SK-N-SH (cell line): ENCODE measurements at regions not wholly inside any gene's neighbourhood (a gene's known extent, or its start where the extent isn't known, plus 50 kb on each side); places are given as distances from the start of the nearest gene placed in this dataset.
A peak's percentile ranks its signal among the peaks of the same experiment; 100 is the strongest.

Experiments
- CTCF ChIA-PET: fragments of 300-600, 350-600 bp; formaldehyde crosslinking; extraction: SDS; loops from one replicate; lab custom pipeline; 2021; lab: Yijun Ruan, JAX
- POLR2A ChIA-PET: fragments of 350-600 bp; sonication (Branson Sonifier 250); formaldehyde crosslinking; extraction: SDS; loops from one replicate; lab custom pipeline; 2020; ENCODE audit warnings: antibody characterized with exemption, inconsistent platforms; lab: Yijun Ruan, JAX
- DNase-seq: peaks from one replicate; pipeline ENCODE4 v3.0.0; 2012
- H2AFZ ChIP-seq: fragments of 200-600 bp; sonication (generic); 2 replicates; pipeline ENCODE4 v1.8.1; 2016; ENCODE audit warnings: antibody characterized with exemption, mild to moderate bottlenecking, low read depth
- H3F3A ChIP-seq: fragments of 200-600 bp; sonication (generic); replicated peaks from 2 replicates; pipeline ENCODE3; 2016; ENCODE audit warnings: antibody characterized with exemption, mild to moderate bottlenecking; ENCODE audit not compliant: insufficient read depth
- H3K27ac ChIP-seq, 2 experiments: fragments of 200-500 bp in 1 of 2; fragments of 200-600 bp in 1 of 2; sonication (Bioruptor generic) in 1 of 2; sonication (generic), shearing (Covaris generic) in 1 of 2; 2 replicates each; pipeline versions ENCODE4 v1.5.1 to v1.6.1; 2014 to 2016; ENCODE audit warnings: low read depth in 2 of 2, inconsistent platforms in 1 of 2, low read length in 1 of 2, mild to moderate bottlenecking in 1 of 2, mixed read lengths in 1 of 2
- H3K27me3 ChIP-seq: fragments of 200-600 bp; sonication (generic), shearing (Covaris generic); 2 replicates; pipeline ENCODE4 v1.6.1; 2016; ENCODE audit warnings: mixed run types; ENCODE audit not compliant: insufficient read depth
- H3K36me3 ChIP-seq, 2 experiments: fragments of 200-500 bp in 1 of 2; fragments of 200-600 bp in 1 of 2; sonication (Bioruptor generic) in 1 of 2; sonication (generic) in 1 of 2; replicated peaks in 1 of 2; 2 replicates each; pipeline versions ENCODE3 to v1.5.1; 2014 to 2016; ENCODE audit warnings: low read length in 1 of 2, mild to moderate bottlenecking in 1 of 2; ENCODE audit not compliant: insufficient read depth in 2 of 2, control insufficient read depth in 1 of 2
- H3K4me1 ChIP-seq, 2 experiments: fragments of 200-500 bp in 1 of 2; fragments of 200-600 bp in 1 of 2; sonication (Bioruptor generic) in 1 of 2; sonication (generic), shearing (Covaris generic) in 1 of 2; 2 replicates each; pipeline versions ENCODE4 v1.5.1 to v1.6.1; 2014 to 2016; ENCODE audit warnings: low read depth in 1 of 2, low read length in 1 of 2, mixed run types in 1 of 2; ENCODE audit not compliant: insufficient read depth in 2 of 2, control insufficient read depth in 1 of 2
- H3K4me2 ChIP-seq: fragments of 200-600 bp; sonication (generic), shearing (Covaris generic); 2 replicates; pipeline ENCODE4 v1.6.1; 2017; ENCODE audit warnings: mixed run types
- H3K4me3 ChIP-seq, 2 experiments: fragments of 200-500 bp in 1 of 2; fragments of 200-600 bp in 1 of 2; sonication (Bioruptor generic) in 1 of 2; sonication (generic), shearing (Covaris generic) in 1 of 2; 2 replicates each; pipeline versions ENCODE4 v1.5.1 to v1.8.1; 2014 to 2016; ENCODE audit warnings: low read depth in 2 of 2, inconsistent platforms in 1 of 2, low read length in 1 of 2, mild to moderate bottlenecking in 1 of 2, mixed read lengths in 1 of 2, moderate library complexity in 1 of 2
- H3K79me2 ChIP-seq: fragments of 200-600 bp; sonication (generic); 2 replicates; pipeline ENCODE4 v1.8.1; 2017; ENCODE audit warnings: mild to moderate bottlenecking; ENCODE audit not compliant: insufficient read depth
- H3K9ac ChIP-seq: fragments of 200-600 bp; sonication (generic); 2 replicates; pipeline ENCODE4 v1.6.1; 2017; ENCODE audit warnings: mixed run types
- H3K9me2 ChIP-seq: fragments of 200-600 bp; sonication (generic); 2 replicates; pipeline ENCODE4 v1.6.1; 2017; ENCODE audit warnings: mixed run types
- H3K9me3 ChIP-seq: fragments of 200-600 bp; sonication (generic); 2 replicates; pipeline ENCODE4 v1.6.1; 2017; ENCODE audit warnings: mixed run types, mild to moderate bottlenecking, moderate library complexity
- H4K20me1 ChIP-seq: fragments of 200-600 bp; sonication (generic); 2 replicates; pipeline ENCODE4 v1.6.1; 2017; ENCODE audit warnings: mild to moderate bottlenecking, mixed run types; ENCODE audit not compliant: insufficient read depth
- FOSL2 ChIP-seq: IDR thresholded peaks from 2 replicates; pipeline ENCODE4 v1.4.0; 2012; ENCODE audit warnings: low read depth, mild to moderate bottlenecking, moderate library complexity, borderline replicate concordance
- FOXM1 ChIP-seq: IDR thresholded peaks from 2 replicates; pipeline ENCODE4 v1.4.0; 2012; ENCODE audit warnings: low read depth, mild to moderate bottlenecking
- GABPA ChIP-seq: IDR thresholded peaks from 2 replicates; pipeline ENCODE4 v1.4.0; 2012; ENCODE audit warnings: low read depth, mild to moderate bottlenecking
- NRF1 ChIP-seq: IDR thresholded peaks from 2 replicates; pipeline ENCODE4 v1.6.1; 2012; ENCODE audit warnings: low read depth, mild to moderate bottlenecking, low read length
- RAD21 ChIP-seq: IDR thresholded peaks from 2 replicates; pipeline ENCODE4 v1.6.1; 2012; ENCODE audit warnings: mild to moderate bottlenecking, low read length
- SIN3A ChIP-seq: IDR thresholded peaks from 2 replicates; pipeline ENCODE4 v1.6.1; 2012; ENCODE audit warnings: low read depth, mild to moderate bottlenecking, low read length, moderate library complexity, borderline replicate concordance
- TAF1 ChIP-seq: IDR thresholded peaks from 2 replicates; pipeline ENCODE4 v1.6.1; 2012; ENCODE audit warnings: low read depth, mild to moderate bottlenecking, low read length, moderate library complexity, borderline replicate concordance
- USF2 ChIP-seq: fragments of 150-350 bp; IDR thresholded peaks from 2 replicates; pipeline ENCODE4 v1.6.1; 2017; ENCODE audit warnings: antibody characterized with exemption, low read length, low read depth, borderline replicate concordance
- YY1 ChIP-seq: IDR thresholded peaks from 2 replicates; pipeline ENCODE4 v1.4.0; 2012; ENCODE audit warnings: low read depth, mild to moderate bottlenecking
- ZBTB33 ChIP-seq: IDR thresholded peaks from 2 replicates; pipeline ENCODE4 v1.4.0; 2012; ENCODE audit warnings: low read depth, borderline replicate concordance
- WGBS: methylation state at CpG from one replicate; pipeline ENCODE4 v1.1.6; 2017; ENCODE audit warnings: low lambda C conversion rate; 5-methylcytosine and 5-hydroxymethylcytosine counted together
- TF ChIP-seq, protein P1 (sequence below): IDR thresholded peaks from 2 replicates; pipeline ENCODE4 v1.4.0; 2012; ENCODE audit warnings: low read depth
- TF ChIP-seq, protein P2 (sequence below): IDR thresholded peaks from 2 replicates; pipeline ENCODE4 v1.6.1; 2012; ENCODE audit warnings: mild to moderate bottlenecking, low read depth, low read length, moderate library complexity
- TF ChIP-seq, protein P3 (sequence below): IDR thresholded peaks from 2 replicates; pipeline ENCODE4; 2012

GRCh38 chr16:65845466-65846209, 520.9 kb upstream of the CDH5 start:
- DNase-seq, result no peak
- Histone ChIP-seq H3F3A (no peaks in the 10 kb centered on the region), H2AFZ (no peak overlapping the region), H4K20me1 (no peaks in the 10 kb centered on the region), H3K36me3 (no peaks in the 10 kb centered on the region), H3K79me2 (no peaks in the 10 kb centered on the region), H3K4me1 (no peaks in the 10 kb centered on the region), H3K27ac (no peak overlapping the region), H3K9me2 (no peaks in the 10 kb centered on the region), H3K4me2 (no peak overlapping the region), H3K9ac (no peak overlapping the region), H3K27me3 (no peaks in the 10 kb centered on the region), H3K4me3 (no peak overlapping the region), H3K9me3 (no peaks in the 10 kb centered on the region)
- 27% methylated on average over 4 of the region's 4 CpGs for whole genome bisulfite sequencing
- 0 out of 2 replicates have a peak, but pooled peaks have one; percentile 8 for TF ChIP-seq FOSL2
- TF ChIP-seq GABPA, result no peak
- TF ChIP-seq, protein P1, sequence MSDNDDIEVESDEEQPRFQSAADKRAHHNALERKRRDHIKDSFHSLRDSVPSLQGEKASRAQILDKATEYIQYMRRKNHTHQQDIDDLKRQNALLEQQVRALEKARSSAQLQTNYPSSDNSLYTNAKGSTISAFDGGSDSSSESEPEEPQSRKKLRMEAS, result no peak
- no peak for TF ChIP-seq RAD21
- ChIA-PET POLR2A (no interaction called here), CTCF (no interaction called here)

- no peak overlapping the region for H3K4me2 ChIP-seq
- no peaks in the 10 kb centered on the region for H3K9me3 ChIP-seq
- no peak overlapping the region for H3K27ac ChIP-seq
- DNase-seq, result no peak
- POLR2A ChIA-PET, result no interaction called here
- no peak overlapping the region for H2AFZ ChIP-seq
- no peaks in the 10 kb centered on the region for H3F3A ChIP-seq
- no peaks in the 10 kb centered on the region for H3K4me1 ChIP-seq
- TF ChIP-seq, protein P2, sequence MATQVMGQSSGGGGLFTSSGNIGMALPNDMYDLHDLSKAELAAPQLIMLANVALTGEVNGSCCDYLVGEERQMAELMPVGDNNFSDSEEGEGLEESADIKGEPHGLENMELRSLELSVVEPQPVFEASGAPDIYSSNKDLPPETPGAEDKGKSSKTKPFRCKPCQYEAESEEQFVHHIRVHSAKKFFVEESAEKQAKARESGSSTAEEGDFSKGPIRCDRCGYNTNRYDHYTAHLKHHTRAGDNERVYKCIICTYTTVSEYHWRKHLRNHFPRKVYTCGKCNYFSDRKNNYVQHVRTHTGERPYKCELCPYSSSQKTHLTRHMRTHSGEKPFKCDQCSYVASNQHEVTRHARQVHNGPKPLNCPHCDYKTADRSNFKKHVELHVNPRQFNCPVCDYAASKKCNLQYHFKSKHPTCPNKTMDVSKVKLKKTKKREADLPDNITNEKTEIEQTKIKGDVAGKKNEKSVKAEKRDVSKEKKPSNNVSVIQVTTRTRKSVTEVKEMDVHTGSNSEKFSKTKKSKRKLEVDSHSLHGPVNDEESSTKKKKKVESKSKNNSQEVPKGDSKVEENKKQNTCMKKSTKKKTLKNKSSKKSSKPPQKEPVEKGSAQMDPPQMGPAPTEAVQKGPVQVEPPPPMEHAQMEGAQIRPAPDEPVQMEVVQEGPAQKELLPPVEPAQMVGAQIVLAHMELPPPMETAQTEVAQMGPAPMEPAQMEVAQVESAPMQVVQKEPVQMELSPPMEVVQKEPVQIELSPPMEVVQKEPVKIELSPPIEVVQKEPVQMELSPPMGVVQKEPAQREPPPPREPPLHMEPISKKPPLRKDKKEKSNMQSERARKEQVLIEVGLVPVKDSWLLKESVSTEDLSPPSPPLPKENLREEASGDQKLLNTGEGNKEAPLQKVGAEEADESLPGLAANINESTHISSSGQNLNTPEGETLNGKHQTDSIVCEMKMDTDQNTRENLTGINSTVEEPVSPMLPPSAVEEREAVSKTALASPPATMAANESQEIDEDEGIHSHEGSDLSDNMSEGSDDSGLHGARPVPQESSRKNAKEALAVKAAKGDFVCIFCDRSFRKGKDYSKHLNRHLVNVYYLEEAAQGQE, result no peak
- no peak for TF ChIP-seq YY1
- TF ChIP-seq FOXM1, result no peak
- TF ChIP-seq, protein P1, result no peak
- TF ChIP-seq SIN3A, result no peak
- no peak for TF ChIP-seq USF2
- TF ChIP-seq, protein P3, sequence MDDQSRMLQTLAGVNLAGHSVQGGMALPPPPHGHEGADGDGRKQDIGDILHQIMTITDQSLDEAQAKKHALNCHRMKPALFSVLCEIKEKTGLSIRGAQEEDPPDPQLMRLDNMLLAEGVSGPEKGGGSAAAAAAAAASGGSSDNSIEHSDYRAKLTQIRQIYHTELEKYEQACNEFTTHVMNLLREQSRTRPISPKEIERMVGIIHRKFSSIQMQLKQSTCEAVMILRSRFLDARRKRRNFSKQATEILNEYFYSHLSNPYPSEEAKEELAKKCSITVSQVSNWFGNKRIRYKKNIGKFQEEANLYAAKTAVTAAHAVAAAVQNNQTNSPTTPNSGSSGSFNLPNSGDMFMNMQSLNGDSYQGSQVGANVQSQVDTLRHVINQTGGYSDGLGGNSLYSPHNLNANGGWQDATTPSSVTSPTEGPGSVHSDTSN, result no peak
- no peak for TF ChIP-seq NRF1
- TF ChIP-seq TAF1, result no peak
- no peak for TF ChIP-seq ZBTB33
- no peak for TF ChIP-seq RAD21
- H3K4me3 ChIP-seq, result no peak overlapping the region
- CTCF ChIA-PET, result interaction anchor here (0.8 kb wide), 1 partner anchor 62 kb away, joined by 3 read pairs; no protein-coding TSS in a partner anchor
- H4K20me1 ChIP-seq, result no peaks in the 10 kb centered on the region
- no peaks in the 10 kb centered on the region for H3K9me2 ChIP-seq
- H3K79me2 ChIP-seq, result no peaks in the 10 kb centered on the region
- no peak overlapping the region for H3K9ac ChIP-seq
- WGBS, result no CpG with 5 or more reads among the region's 2 CpGs
- no peaks in the 10 kb centered on the region for H3K27me3 ChIP-seq
- H3K36me3 ChIP-seq, result no peaks in the 10 kb centered on the region
These were observed 522.5 kb upstream of the CDH5 start for GRCh38 chr16:65843941-65844340.
